ENCODE measurements at regions not wholly inside any gene's neighbourhood (a gene's known extent, or its start where the extent isn't known, plus 50 kb on each side); places are given as distances from the start of the nearest gene placed in this dataset.

GRCh38 chr4:18291981-18292380 lies 270.4 kb upstream of the LCORL start:
- DNase-seq, result no peak

- no peak for DNase-seq
Measured at GRCh38 chr4:18291256-18291655, 269.7 kb upstream of the LCORL start.

GRCh38 chr4:18285357-18285756 lies 263.8 kb upstream of the LCORL start:
- no peak for DNase-seq

- DNase-seq, result no peak
Measured at GRCh38 chr4:18278244-18278643, 256.7 kb upstream of the LCORL start.

- no peak for DNase-seq
Measured at GRCh38 chr4:18262832-18263231, 241.3 kb upstream of the LCORL start.

- no peak for DNase-seq
Measured at GRCh38 chr4:18252052-18252451, 230.5 kb upstream of the LCORL start.

GRCh38 chr4:18250564-18250963 lies 229.0 kb upstream of the LCORL start:
- DNase-seq, result no peak

- no peak for DNase-seq
Measured at GRCh38 chr4:18248611-18249010, 227.1 kb upstream of the LCORL start.

GRCh38 chr4:18247189-18247588 lies 225.6 kb upstream of the LCORL start:
- no peak for DNase-seq

- DNase-seq, result no peak
Measured at GRCh38 chr4:18242919-18243693, 221.6 kb upstream of the LCORL start.

- DNase-seq, result no peak
Measured at GRCh38 chr4:18241727-18242126, 220.2 kb upstream of the LCORL start.

- DNase-seq, result no peak
Measured at GRCh38 chr4:18234108-18234507, 212.6 kb upstream of the LCORL start.

- DNase-seq, result no peak
Measured at GRCh38 chr4:18231726-18232125, 210.2 kb upstream of the LCORL start.

- no peak for DNase-seq
Measured at GRCh38 chr4:18227880-18228279, 206.3 kb upstream of the LCORL start.

- DNase-seq, result no peak
Measured at GRCh38 chr4:18214411-18215055, 193.0 kb upstream of the LCORL start.

- DNase-seq, result no peak
Measured at GRCh38 chr4:18213576-18214198, 192.1 kb upstream of the LCORL start.

GRCh38 chr4:18209448-18209847 lies 187.9 kb upstream of the LCORL start:
- no peak for DNase-seq

GRCh38 chr4:18203966-18204365 lies 182.4 kb upstream of the LCORL start:
- DNase-seq, result no peak

GRCh38 chr4:18202486-18202885 lies 180.9 kb upstream of the LCORL start:
- DNase-seq, result no peak

- DNase-seq, result no peak
Measured at GRCh38 chr4:18201885-18202284, 180.3 kb upstream of the LCORL start.

GRCh38 chr4:18198653-18199052 lies 177.1 kb upstream of the LCORL start:
- DNase-seq, result no peak

GRCh38 chr4:18197467-18197866 lies 175.9 kb upstream of the LCORL start:
- DNase-seq, result no peak

GRCh38 chr4:18194278-18194677 lies 172.7 kb upstream of the LCORL start:
- DNase-seq, result no peak

GRCh38 chr4:18192901-18193300 lies 171.3 kb upstream of the LCORL start:
- no peak for DNase-seq
